Hepatocyte (in vitro differentiated cells): ENCODE measurements at regions not wholly inside any gene's neighbourhood (a gene's known extent, or its start where the extent isn't known, plus 50 kb on each side); places are given as distances from the start of the nearest gene placed in this dataset.
A peak's percentile ranks its signal among the peaks of the same experiment; 100 is the strongest.

Source experiments
- DNase-seq: peaks from one replicate; pipeline ENCODE4 v3.0.0-alpha.2; 2016; ENCODE audit warnings: low spot score
- H2AFZ ChIP-seq: fragments of 200-600 bp; sonication (generic); 2 replicates; pipeline ENCODE4 v1.6.0; 2016; ENCODE audit warnings: antibody characterized with exemption, mild to moderate bottlenecking
- H3K27ac ChIP-seq: fragments of 200-600 bp; sonication (generic); 2 replicates; pipeline ENCODE4 v1.5.1; 2016; ENCODE audit warnings: mild to moderate bottlenecking
- H3K27me3 ChIP-seq: fragments of 200-600 bp; sonication (generic); 2 replicates; pipeline ENCODE4 v1.6.1; 2016
- H3K36me3 ChIP-seq: fragments of 200-600 bp; sonication (generic); replicated peaks from 2 replicates; pipeline ENCODE4 v1.5.1; 2016; ENCODE audit warnings: low read depth; ENCODE audit not compliant: insufficient read depth
- H3K4me1 ChIP-seq: fragments of 200-600 bp; sonication (generic); 2 replicates; pipeline ENCODE4 v1.5.1; 2016; ENCODE audit warnings: mild to moderate bottlenecking, moderate library complexity; ENCODE audit not compliant: insufficient read depth
- H3K4me2 ChIP-seq: fragments of 200-600 bp; sonication (generic); 2 replicates; pipeline ENCODE4 v1.6.0; 2016
- H3K4me3 ChIP-seq: fragments of 200-600 bp; sonication (generic); 2 replicates; pipeline ENCODE4 v1.5.1; 2016; ENCODE audit warnings: mild to moderate bottlenecking
- H3K79me2 ChIP-seq: fragments of 200-600 bp; sonication (generic); 2 replicates; pipeline ENCODE4 v1.6.0; 2017; ENCODE audit warnings: mild to moderate bottlenecking
- H3K9me2 ChIP-seq: fragments of 200-600 bp; sonication (generic); replicated peaks from 2 replicates; pipeline ENCODE4 v1.6.0; 2017; ENCODE audit warnings: mild to moderate bottlenecking; ENCODE audit not compliant: insufficient read depth
- H3K9me3 ChIP-seq: fragments of 200-600 bp; sonication (generic); 2 replicates; pipeline ENCODE4 v1.5.1; 2016; ENCODE audit warnings: low read depth, mild to moderate bottlenecking
- H4K20me1 ChIP-seq: fragments of 200-600 bp; sonication (generic); 2 replicates; pipeline ENCODE4 v1.6.0; 2016; ENCODE audit warnings: mild to moderate bottlenecking; ENCODE audit not compliant: insufficient read depth, poor library complexity, severe bottlenecking
- CTCF ChIP-seq: fragments of 200-600 bp; sonication (generic); IDR thresholded peaks from 2 replicates; pipeline ENCODE4 v1.5.1; 2016; ENCODE audit warnings: antibody characterized with exemption, mild to moderate bottlenecking; ENCODE audit not compliant: poor library complexity
- EZH2 ChIP-seq: fragments of 200-600 bp; sonication (generic); IDR thresholded peaks from 2 replicates; pipeline ENCODE4 v1.6.1; 2016; ENCODE audit warnings: antibody characterized with exemption, mild to moderate bottlenecking, borderline replicate concordance
- EZH2phosphoT487 ChIP-seq: fragments of 200-600 bp; sonication (generic); IDR thresholded peaks from one replicate; pipeline ENCODE4 v1.6.1; 2018; ENCODE audit warnings: antibody characterized with exemption, mild to moderate bottlenecking, low read depth, moderate library complexity; ENCODE audit not compliant: unreplicated experiment, severe bottlenecking
- WGBS: methylation state at CpG from one replicate; pipeline ENCODE4 v1.1.6; 2016; ENCODE audit warnings: low lambda C conversion rate; ENCODE audit errors: missing lambda C conversion rate; 5-methylcytosine and 5-hydroxymethylcytosine counted together

GRCh38 chr3:23094890-23095462 is 108.2 kb upstream of the UBE2E2 start:
- no peaks in the 10 kb centered on the region for H3K9me3 ChIP-seq
- TF ChIP-seq CTCF = no peak
- no peak for TF ChIP-seq EZH2phosphoT487
- no peak for TF ChIP-seq EZH2
- no peaks in the 10 kb centered on the region for H3K36me3 ChIP-seq
- no peaks in the 10 kb centered on the region for H4K20me1 ChIP-seq
- no peak overlapping the region for H3K4me3 ChIP-seq
- H2AFZ ChIP-seq = no peak overlapping the region
- no peak overlapping the region for H3K4me2 ChIP-seq
- no peak overlapping the region for H3K27ac ChIP-seq
- H3K4me1 ChIP-seq = no peaks in the 10 kb centered on the region
- whole genome bisulfite sequencing = 95% methylated on average over 4 of the region's 4 CpGs
- no peaks in the 10 kb centered on the region for H3K79me2 ChIP-seq
- H3K9me2 ChIP-seq = no peaks in the 10 kb centered on the region
- no peaks in the 10 kb centered on the region for H3K27me3 ChIP-seq
- DNase-seq = peak; percentile 28

DNA sequence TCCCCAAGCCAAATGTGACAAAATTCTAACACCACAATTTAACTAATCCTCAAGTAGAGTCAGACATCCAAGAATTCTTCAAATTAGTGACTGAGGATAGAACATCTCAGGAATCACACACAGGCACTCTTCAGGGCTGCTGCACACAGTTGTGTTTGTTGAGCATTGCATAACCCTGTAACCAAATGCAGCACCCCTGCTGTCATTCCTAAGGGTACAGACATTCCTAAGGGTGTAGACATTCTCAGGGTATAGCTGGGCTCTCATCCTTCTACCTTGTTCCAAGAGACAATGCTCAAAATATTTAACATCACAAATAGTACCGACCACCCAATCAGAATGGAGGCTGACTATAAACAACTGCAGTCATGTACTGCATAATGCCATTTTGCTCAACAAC is 107.1 kb upstream of the UBE2E2 start:
- Histone ChIP-seq H3K27me3 (no peaks in the 10 kb centered on the region), H3K79me2 (no peaks in the 10 kb centered on the region), H3K9me2 (no peaks in the 10 kb centered on the region), H3K4me3 (no peak overlapping the region), H3K36me3 (no peaks in the 10 kb centered on the region), H3K27ac (no peak overlapping the region), H2AFZ (no peak overlapping the region), H3K9me3 (no peaks in the 10 kb centered on the region), H3K4me2 (no peak overlapping the region), H3K4me1 (no peaks in the 10 kb centered on the region), H4K20me1 (no peaks in the 10 kb centered on the region)
- 92% methylated on average over 1 of the region's 1 CpG for WGBS
- no peak for DNase-seq
- no peak for TF ChIP-seq CTCF
- TF ChIP-seq EZH2 = no peak
- no peak for TF ChIP-seq EZH2phosphoT487

DNA sequence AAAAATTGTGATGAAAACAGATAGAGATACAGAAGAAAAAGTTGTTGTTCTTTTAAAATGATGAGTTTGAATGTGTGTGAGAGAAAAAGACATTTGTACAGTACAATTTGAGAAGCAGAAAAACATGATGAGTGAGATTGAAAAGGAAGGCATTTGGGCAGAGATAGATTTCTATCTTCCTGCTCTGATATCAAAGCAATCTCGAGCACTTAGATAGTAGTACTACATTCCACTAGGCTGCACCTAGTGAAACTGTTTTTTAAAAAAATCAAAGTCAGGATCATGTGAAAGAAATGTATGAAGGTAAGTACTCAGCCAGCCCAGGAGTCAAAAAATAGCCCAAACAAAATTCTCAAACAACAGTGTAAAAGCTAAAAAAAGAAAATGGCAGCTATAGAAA is 104.1 kb upstream of the UBE2E2 start:
- DNase-seq = no peak
- Histone ChIP-seq H3K9me3 (no peaks in the 10 kb centered on the region), H3K36me3 (no peaks in the 10 kb centered on the region), H3K4me3 (no peak overlapping the region), H3K27me3 (no peaks in the 10 kb centered on the region), H3K27ac (no peak overlapping the region), H3K79me2 (no peaks in the 10 kb centered on the region), H3K4me1 (no peaks in the 10 kb centered on the region), H3K9me2 (no peaks in the 10 kb centered on the region), H4K20me1 (no peaks in the 10 kb centered on the region), H3K4me2 (no peak overlapping the region), H2AFZ (no peak overlapping the region)
- WGBS = 52% methylated on average over 1 of the region's 1 CpG
- TF ChIP-seq EZH2 (no peak), EZH2phosphoT487 (no peak), CTCF (no peak)

- 94% methylated on average over 2 of the region's 2 CpGs for WGBS
- Histone ChIP-seq H3K27ac (no peak overlapping the region), H3K4me1 (no peaks in the 10 kb centered on the region), H3K9me3 (no peaks in the 10 kb centered on the region), H3K4me3 (no peak overlapping the region), H3K9me2 (no peaks in the 10 kb centered on the region), H2AFZ (no peak overlapping the region), H3K79me2 (no peaks in the 10 kb centered on the region), H3K4me2 (no peak overlapping the region), H3K27me3 (no peaks in the 10 kb centered on the region), H4K20me1 (no peaks in the 10 kb centered on the region), H3K36me3 (no peaks in the 10 kb centered on the region)
- no peak for TF ChIP-seq EZH2
- DNase-seq = no peak
Measured at GRCh38 chr3:23099677-23100076, 103.5 kb upstream of the UBE2E2 start.
